ENCODE measurements at regions not wholly inside any gene's neighbourhood (a gene's known extent, or its start where the extent isn't known, plus 50 kb on each side); places are given as distances from the start of the nearest gene placed in this dataset.

- no peak for DNase-seq
These were observed 157.6 kb upstream of the PLXNA4 start for GRCh38 chr7:132733860-132734259.

GRCh38 chr7:132732321-132732865 lies 156.1 kb upstream of the PLXNA4 start:
- DNase-seq: no peak

- no peak for DNase-seq
These were observed 153.8 kb upstream of the PLXNA4 start for GRCh38 chr7:132730105-132730504.

GRCh38 chr7:132723506-132724081 lies 147.3 kb upstream of the PLXNA4 start:
- DNase-seq: no peak

GRCh38 chr7:132720835-132721234 lies 144.6 kb upstream of the PLXNA4 start:
- no peak for DNase-seq

- no peak for DNase-seq
These were observed 137.6 kb upstream of the PLXNA4 start for GRCh38 chr7:132713893-132714292.

- peak; percentile 39 for DNase-seq
These were observed 133.8 kb upstream of the PLXNA4 start for GRCh38 chr7:132709971-132710567.

GRCh38 chr7:132708470-132708869 lies 132.2 kb upstream of the PLXNA4 start:
- no peak for DNase-seq

GRCh38 chr7:132705146-132705545 lies 128.9 kb upstream of the PLXNA4 start:
- DNase-seq: no peak

GRCh38 chr7:132703742-132704141 lies 127.5 kb upstream of the PLXNA4 start:
- no peak for DNase-seq

- DNase-seq: no peak
These were observed 120.7 kb upstream of the PLXNA4 start for GRCh38 chr7:132697003-132697402.

- DNase-seq: no peak
These were observed 120.1 kb upstream of the PLXNA4 start for GRCh38 chr7:132696332-132696731.

- DNase-seq: no peak
These were observed 114.9 kb upstream of the PLXNA4 start for GRCh38 chr7:132691201-132691600.

- DNase-seq: no peak
These were observed 113.9 kb upstream of the PLXNA4 start for GRCh38 chr7:132690174-132690573.

- DNase-seq: no peak
These were observed 111.7 kb upstream of the PLXNA4 start for GRCh38 chr7:132687981-132688383.

GRCh38 chr7:132687016-132687415 lies 110.7 kb upstream of the PLXNA4 start:
- no peak for DNase-seq

GRCh38 chr7:132685277-132685676 lies 109.0 kb upstream of the PLXNA4 start:
- no peak for DNase-seq

GRCh38 chr7:132683896-132684690 lies 107.8 kb upstream of the PLXNA4 start:
- DNase-seq: no peak

- DNase-seq: no peak
These were observed 105.7 kb upstream of the PLXNA4 start for GRCh38 chr7:132681951-132682350.

- peak; percentile 46 for DNase-seq
These were observed 104.3 kb upstream of the PLXNA4 start for GRCh38 chr7:132680590-132680989.

GRCh38 chr7:132678656-132679055 lies 102.4 kb upstream of the PLXNA4 start:
- DNase-seq: no peak

- DNase-seq: no peak
These were observed 101.6 kb upstream of the PLXNA4 start for GRCh38 chr7:132677918-132678317.

- no peak for DNase-seq
These were observed 96.1 kb upstream of the PLXNA4 start for GRCh38 chr7:132672200-132672990.

Data from suppressor macrophage treated with lipopolysaccharide for 4 hours (primary cell).